ENCODE measurements at regions not wholly inside any gene's neighbourhood (a gene's known extent, or its start where the extent isn't known, plus 50 kb on each side); places are given as distances from the start of the nearest gene placed in this dataset.
"Not testable (repeated sequence)": the region's sequence is repeated elsewhere in the genome, so short reads cannot be mapped to it uniquely, and the experiment has no call there.

DNA sequence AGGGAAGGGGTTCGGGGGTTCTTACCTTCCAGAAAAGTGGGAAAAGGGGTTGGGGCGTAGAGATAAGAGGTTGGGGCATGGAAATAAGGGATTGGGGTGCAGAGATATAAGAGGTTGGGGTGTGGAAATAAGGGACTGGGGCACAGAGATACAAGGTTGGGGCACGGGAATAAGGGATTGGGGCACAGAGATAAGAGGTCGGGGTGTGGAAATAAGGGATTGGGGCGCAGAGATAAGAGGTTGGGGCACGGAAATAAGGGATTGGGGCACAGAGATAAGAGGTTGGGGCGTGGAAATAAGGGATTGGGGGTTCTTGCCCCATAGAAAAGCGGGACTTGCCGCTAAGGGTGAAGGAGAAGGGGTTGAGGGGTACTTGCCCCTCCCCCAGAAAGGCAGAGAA is 183.9 kb downstream of the CD83 start:
- TF ChIP-seq, protein P1, sequence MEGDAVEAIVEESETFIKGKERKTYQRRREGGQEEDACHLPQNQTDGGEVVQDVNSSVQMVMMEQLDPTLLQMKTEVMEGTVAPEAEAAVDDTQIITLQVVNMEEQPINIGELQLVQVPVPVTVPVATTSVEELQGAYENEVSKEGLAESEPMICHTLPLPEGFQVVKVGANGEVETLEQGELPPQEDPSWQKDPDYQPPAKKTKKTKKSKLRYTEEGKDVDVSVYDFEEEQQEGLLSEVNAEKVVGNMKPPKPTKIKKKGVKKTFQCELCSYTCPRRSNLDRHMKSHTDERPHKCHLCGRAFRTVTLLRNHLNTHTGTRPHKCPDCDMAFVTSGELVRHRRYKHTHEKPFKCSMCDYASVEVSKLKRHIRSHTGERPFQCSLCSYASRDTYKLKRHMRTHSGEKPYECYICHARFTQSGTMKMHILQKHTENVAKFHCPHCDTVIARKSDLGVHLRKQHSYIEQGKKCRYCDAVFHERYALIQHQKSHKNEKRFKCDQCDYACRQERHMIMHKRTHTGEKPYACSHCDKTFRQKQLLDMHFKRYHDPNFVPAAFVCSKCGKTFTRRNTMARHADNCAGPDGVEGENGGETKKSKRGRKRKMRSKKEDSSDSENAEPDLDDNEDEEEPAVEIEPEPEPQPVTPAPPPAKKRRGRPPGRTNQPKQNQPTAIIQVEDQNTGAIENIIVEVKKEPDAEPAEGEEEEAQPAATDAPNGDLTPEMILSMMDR (IDR thresholded peaks at IDR 0.05) = not testable (repeated sequence)
- TF ChIP-seq SIN3A (IDR thresholded peaks at IDR 0.05; ENCODE audit: borderline replicate concordance, insufficient read depth, low read depth, low read length) = not testable (repeated sequence)
